HG03432 (cell line): ENCODE measurements at regions not wholly inside any gene's neighbourhood (a gene's known extent, or its start where the extent isn't known, plus 50 kb on each side); places are given as distances from the start of the nearest gene placed in this dataset.

ENCODE experiments used
- ATAC-seq: cut with Tn5 transposase; IDR thresholded peaks from one replicate; pipeline ENCODE4 v1.9.1; 2021; ENCODE audit warnings: mild to moderate bottlenecking, moderate library complexity; ENCODE audit not compliant: unreplicated experiment

DNA sequence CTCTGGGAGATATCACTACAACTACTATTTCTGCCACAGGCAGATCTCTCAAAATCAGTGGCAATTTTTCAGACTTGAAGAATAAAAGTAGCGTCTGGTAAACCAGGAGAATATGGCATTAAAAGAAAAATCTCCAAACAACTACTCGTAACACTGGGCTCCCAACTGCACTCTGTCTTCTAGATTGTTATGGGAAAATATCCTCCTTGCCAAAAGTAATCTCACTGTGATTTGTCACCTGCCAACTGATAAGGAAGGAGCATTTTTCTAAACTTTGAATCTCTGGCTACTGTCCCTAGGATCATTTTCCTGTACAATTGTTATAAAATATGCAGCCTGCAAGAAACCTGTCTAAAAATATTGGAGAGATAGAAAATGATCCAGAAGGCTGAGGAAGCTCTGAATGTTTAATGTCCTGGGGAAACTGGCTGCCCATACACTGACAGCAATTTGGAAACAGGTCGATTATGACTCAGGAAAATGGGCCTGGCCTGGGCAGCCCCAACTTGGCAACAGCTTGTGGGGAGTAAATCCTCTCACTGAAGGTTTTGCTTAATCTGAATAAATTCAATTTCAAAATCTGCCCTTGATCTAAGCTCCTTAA lies 90.5 kb upstream of the DBX1 start:
- ATAC-seq = no peak

DNA sequence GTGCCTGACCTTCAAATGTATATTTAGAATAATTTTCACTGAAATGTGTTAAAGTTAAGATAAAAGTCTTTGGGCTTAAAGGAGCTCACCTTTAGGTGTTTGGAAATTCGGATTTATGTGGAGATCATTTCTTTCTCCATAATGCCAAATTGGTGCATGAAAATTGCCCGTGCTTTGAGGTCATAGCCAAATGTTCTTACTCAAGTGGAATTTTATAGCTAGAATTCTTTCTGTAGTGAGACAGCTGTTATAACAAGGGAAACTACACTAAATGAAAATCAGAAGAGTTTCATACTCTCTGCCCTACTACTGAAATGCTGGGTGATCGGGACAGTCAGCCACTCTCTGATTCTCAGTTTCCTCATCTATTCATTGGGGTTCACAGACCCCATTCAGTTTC lies 89.5 kb upstream of the DBX1 start:
- no peak for ATAC-seq

DNA sequence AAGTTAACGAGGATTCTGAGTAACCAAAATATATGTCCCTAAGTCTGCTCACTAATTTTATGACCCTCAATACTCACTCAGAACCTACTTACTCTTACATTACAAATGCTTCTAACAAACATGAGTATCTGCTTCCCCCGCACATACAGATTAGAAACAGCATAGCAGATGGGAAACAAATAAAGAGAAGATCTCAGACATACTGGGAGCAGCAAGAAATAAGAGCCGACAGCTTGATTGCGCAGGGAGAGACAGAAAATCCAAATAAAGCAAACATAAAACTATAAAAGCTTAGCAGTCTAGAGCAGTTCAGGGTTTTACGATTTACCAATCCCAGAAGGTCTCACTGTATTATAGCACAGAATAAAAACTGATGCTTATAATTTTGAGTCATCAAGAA lies 89.1 kb upstream of the DBX1 start:
- no peak for ATAC-seq

DNA sequence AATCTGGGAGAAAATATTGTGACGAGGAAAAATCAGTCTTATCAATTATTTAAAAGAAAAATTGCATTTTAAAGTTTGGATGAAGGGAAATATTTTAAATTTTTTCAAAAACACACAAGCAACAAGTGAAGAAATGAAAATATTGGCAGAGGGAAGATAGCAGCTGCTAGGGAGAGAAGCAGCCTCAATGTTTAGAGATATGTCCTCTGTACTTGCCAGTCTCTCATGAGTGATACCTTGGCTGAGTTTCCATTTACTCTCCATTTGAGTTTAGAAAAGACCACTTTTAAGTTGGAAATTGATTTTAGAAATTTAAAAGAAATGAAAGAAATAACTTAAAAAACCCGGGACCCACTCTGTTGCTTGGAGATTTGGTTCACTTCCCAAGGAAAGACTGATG lies 88.6 kb upstream of the DBX1 start:
- no peak for ATAC-seq

DNA sequence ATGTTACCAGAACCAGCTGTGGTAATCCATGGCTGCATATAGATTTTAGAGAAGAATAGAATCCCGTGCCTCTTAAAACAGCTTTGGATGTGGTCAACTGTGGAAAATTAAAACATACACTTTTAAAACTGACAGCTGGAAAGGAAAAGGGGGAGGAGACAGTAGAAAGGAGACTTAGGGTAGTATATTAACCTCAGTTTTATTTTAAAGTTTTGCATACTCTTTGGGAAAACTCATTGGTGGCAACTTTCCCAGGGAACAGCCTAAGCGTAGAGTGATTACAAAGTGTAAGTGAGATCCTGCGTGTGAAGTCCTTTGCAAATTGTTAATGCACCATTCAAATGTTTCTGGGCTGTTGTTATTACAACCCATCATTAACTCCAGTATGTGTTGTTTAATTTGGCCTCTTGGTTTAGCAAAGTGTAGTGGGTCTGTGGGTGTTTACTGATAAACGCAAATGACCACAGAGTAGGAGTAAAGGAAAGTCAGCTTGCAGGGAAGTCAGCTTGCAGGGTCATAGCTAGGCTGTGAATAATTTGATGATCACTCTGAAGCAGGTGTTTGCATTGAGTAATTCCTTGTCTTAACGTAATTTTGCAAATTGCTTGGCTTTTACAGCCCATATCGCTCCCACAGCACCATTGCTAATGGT lies 88.0 kb upstream of the DBX1 start:
- ATAC-seq = no peak

DNA sequence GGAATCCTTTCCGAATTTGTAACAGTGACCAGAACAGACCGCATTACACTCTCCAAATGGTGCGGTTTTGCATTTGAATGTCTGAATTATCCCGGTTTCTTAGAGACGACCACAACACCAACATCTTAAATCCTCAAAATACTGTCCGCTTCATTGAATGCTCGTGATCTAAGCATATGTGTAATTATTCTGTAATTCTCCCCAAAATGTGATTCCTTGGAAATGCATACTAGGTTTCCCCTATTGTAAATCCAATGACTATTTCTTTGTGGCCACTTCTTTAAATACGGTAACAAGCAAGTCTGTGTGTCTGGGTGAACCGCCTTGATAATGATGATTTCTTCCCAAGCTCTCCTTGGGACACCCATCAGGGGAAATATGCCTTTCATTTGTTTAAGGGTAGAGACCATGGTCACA lies 87.3 kb upstream of the DBX1 start:
- no peak for ATAC-seq

DNA sequence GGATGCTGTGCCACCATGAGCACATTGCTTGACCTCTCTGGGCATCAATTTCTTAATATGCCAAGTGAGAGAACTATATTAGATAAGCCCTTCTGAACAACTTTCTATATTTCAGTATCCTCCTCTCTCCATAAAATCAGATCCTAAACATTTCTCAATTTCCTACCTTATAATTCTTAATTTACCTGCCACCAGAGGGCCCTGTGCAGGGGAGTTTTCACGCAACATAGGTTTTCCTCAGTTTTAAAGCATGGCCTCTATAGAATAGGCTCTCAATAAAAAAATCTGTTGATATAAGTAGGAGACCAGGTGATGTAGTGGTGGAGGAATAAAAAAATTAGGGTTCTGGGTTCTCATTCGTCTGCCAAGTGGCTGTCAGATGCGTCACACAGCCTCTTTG lies 83.7 kb upstream of the DBX1 start:
- ATAC-seq = no peak

DNA sequence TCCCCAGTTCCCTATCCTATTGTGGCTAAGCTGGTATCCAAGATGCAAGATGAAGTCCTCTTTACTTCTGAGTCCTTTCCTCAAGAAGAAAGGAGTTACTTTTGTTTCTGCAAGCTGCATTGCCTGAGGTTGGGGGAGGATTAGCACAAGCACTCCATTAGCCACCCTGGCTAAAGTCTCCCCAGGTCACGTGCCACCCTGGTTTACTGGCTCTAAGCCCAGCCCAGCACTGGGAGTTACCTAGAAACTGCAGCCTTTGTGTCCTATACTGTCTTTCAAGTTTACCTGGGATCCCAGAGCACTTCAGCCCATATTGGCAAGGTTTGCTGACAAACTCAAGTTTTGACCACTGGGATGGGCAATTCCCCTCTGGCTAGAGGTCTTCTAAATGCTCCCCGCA lies 78.4 kb upstream of the DBX1 start:
- no peak for ATAC-seq

DNA sequence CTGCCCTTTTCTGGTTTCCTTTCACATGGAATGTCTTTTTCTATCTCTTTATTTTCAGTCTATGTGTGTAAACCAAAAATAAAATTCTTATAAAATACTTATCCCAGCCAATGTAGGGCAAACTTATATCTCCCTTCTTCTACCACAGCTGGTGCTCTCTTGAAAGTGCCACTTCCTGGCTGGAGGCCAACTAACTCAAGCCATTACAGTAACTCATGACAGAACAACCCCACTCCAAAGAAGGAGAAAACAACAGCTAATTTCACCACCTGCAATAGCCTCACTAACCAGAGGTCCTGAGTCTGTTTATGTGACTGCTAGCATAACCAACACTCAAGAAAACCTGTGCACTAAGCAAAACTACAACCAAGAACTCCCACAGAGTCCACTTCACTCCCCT lies 74.9 kb upstream of the DBX1 start:
- no peak for ATAC-seq

DNA sequence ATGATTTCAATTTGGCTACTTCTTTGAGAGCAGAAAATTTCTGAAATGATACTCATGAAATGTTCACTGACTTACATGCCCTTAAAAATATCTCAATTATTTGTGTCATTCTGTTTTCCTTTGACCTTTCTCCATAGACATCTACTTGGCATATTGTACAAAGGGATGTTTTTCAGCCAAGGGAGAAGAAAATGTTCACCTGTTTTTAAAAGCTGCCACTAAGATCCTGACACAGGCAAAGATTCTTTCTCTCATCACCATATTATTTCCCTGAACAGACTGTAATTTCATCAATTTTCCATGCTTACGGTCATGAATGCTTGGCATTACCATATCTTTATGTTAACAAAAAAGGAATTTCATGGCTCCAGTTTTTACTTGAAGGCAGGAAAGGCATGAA lies 67.4 kb upstream of the DBX1 start:
- no peak for ATAC-seq

DNA sequence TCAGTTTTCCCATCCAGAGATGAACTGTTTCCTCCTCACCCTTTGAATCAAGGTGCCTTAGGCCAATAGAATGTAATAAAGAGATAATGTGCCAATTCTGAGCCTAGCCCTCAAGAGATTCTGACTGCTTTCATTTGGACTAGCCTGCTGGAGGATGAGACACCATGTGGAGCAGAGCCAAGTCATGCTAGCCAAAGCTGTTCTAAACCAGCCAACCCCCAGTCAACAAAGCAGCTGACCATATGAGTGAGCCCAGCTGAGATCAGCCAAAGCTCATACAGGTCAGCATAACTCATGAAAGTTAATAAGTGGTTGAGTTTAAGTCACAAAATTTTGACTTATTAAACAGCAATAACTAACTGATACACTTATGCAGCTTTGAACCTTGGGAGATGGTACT lies 66.7 kb upstream of the DBX1 start:
- ATAC-seq = no peak

DNA sequence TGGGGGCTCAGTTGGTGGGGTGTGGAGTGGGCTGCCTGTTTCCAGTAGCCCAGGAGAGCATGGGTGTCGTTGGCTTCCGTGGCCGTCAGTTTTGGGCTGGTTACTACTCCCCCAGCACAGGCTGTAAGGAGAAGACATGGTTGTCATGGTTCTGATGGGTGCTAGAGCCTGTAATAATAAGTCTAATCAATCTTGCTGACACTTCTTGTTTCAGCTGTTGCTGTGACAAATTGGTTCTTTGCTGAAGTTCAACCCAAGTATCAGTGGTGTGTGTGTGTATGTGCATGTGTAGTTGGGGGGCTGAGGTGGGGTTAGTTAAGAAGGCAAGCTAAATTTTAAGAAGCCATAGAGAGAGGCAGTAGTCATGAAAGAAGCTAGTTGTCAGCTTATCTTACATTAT lies 61.3 kb upstream of the DBX1 start:
- ATAC-seq = no peak

DNA sequence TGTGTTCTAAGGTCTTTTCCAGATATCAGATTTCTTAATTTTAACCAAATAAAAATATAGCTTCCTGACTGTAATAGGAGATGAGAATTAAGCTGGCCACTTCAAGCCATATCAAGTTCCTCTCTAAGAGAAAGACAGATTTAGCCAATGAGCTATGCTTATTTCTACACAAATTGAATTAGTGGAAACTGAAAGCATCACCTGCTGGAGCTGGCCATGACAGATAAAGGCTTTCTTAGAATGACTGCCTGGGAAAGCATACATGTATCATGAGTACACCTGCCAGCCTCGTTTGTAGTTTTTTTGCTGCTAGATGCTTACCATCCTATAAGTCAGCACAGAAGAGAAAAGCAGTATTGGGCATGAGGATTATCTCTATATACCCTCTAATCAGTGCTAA lies 53.5 kb upstream of the DBX1 start:
- peak; percentile 50 for ATAC-seq

DNA sequence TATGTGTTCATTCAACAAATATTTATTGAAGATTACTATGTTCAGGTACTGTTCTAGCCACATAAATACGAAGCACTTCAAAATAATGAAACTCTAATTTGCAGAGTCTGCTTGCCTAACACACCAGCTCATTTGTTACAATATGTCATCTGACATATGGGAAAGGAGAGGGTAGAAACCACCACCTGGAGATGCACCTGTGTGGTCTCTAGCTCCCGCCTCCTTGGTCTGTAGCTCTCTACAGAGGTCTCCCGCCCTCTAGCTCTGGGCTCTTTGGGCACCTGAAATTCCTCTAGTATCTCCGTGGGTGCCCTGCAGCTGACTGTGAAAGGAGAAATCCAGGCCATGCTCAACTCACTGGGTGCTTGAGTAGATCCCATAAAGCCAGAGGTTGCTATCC lies 51.4 kb upstream of the DBX1 start:
- no peak for ATAC-seq
